GM12878 (cell line): ENCODE measurements at regions not wholly inside any gene's neighbourhood (a gene's known extent, or its start where the extent isn't known, plus 50 kb on each side); places are given as distances from the start of the nearest gene placed in this dataset.

Experiments
- ATAC-seq: fragments of 200-7000 bp; cut with Tn5 transposase; 3 replicates; pipeline ENCODE4 v1.9.1; 2020; ENCODE audit warnings: mild to moderate bottlenecking, moderate library complexity
- BruUV-seq: library from RNA; stranded (reverse); fragments of 400-500 nt; replicated peaks from 2 replicates; lab custom pipeline; 2021; lab: Mats Ljungman, UMichigan
- CTCF ChIA-PET: fragments of 300-600 bp; sonication (Branson Sonifier 250); formaldehyde crosslinking; extraction: SDS; loops from one replicate; lab custom pipeline; 2021; ENCODE audit warnings: inconsistent platforms; lab: Yijun Ruan, JAX
- POLR2A ChIA-PET: fragments of 350-600 bp; formaldehyde crosslinking; extraction: SDS; loops from one replicate; lab custom pipeline; 2021; ENCODE audit warnings: inconsistent platforms; lab: Charles Lee
- RAD21 ChIA-PET: fragments of 300-600 bp; sonication (Branson Sonifier 250); formaldehyde crosslinking; loops from one replicate; lab custom pipeline; 2023; ENCODE audit warnings: antibody characterized with exemption; ENCODE audit not compliant: unreplicated experiment; lab: Charles Lee
- SMC1A ChIA-PET: fragments of 300-600 bp; sonication (Branson Sonifier 250); formaldehyde crosslinking; loops from one replicate; lab custom pipeline; 2023; ENCODE audit not compliant: unreplicated experiment, uncharacterized antibody; lab: Charles Lee
- DNase-seq: peaks from one replicate; pipeline ENCODE4 v3.0.0-alpha.2; 2011; ENCODE audit warnings: low read depth, low spot score
- FAIRE-seq: peaks from 3 replicates; lab custom pipeline; 2011; peaks lifted over from hg19 to GRCh38; lab: Jason Lieb, UNC
- H2AFZ ChIP-seq: 2 replicates; pipeline ENCODE4 v1.6.0; 2011; ENCODE audit warnings: low read depth, low read length, control low read depth; ENCODE audit not compliant: control insufficient read depth
- H3K27ac ChIP-seq: 2 replicates; pipeline ENCODE4 v1.5.1; 2011; ENCODE audit warnings: control low read depth; ENCODE audit not compliant: control insufficient read depth, insufficient read depth
- H3K27me3 ChIP-seq, 2 experiments: replicated peaks in 1 of 2; 2 replicates each; pipeline versions ENCODE4 v1.6.0 to v1.6.1; 2011; ENCODE audit warnings: low read length in 1 of 2; ENCODE audit not compliant: control insufficient read depth in 2 of 2, insufficient read depth in 2 of 2
- H3K36me3 ChIP-seq, 2 experiments: 2 replicates each; pipeline ENCODE4 v1.5.1; 2011; ENCODE audit warnings: low read length in 1 of 2; ENCODE audit not compliant: control insufficient read depth in 2 of 2, insufficient read depth in 2 of 2
- H3K4me1 ChIP-seq: 2 replicates; pipeline ENCODE4 v1.6.1; 2011; ENCODE audit warnings: mild to moderate bottlenecking, low read length, moderate library complexity, mixed read lengths; ENCODE audit not compliant: control insufficient read depth, insufficient read depth
- H3K4me2 ChIP-seq: 2 replicates; pipeline ENCODE4 v1.6.0; 2011; ENCODE audit warnings: control low read depth; ENCODE audit not compliant: control insufficient read depth, insufficient read depth
- H3K4me3 ChIP-seq: fragments of 200-600 bp; sonication (generic); 2 replicates; pipeline ENCODE4 v1.5.1; 2016
- H3K79me2 ChIP-seq: 2 replicates; pipeline ENCODE4 v1.6.0; 2011; ENCODE audit warnings: low read length; ENCODE audit not compliant: control insufficient read depth, insufficient read depth
- H3K9ac ChIP-seq: 2 replicates; pipeline ENCODE4 v1.8.0; 2011; ENCODE audit warnings: low read length, control low read depth, mixed read lengths; ENCODE audit not compliant: control insufficient read depth, insufficient read depth
- H3K9me3 ChIP-seq: replicated peaks from 3 replicates; pipeline ENCODE4 v1.5.1; 2011; ENCODE audit warnings: mild to moderate bottlenecking, low read length; ENCODE audit not compliant: control insufficient read depth, insufficient read depth
- H4K20me1 ChIP-seq: 2 replicates; pipeline ENCODE4 v1.6.0; 2011; ENCODE audit not compliant: control insufficient read depth, insufficient read depth
- CREB1 ChIP-seq: IDR thresholded peaks from 2 replicates; pipeline ENCODE4 v1.6.1; 2012; ENCODE audit warnings: low read depth, mild to moderate bottlenecking, inconsistent platforms
- CREM ChIP-seq: IDR thresholded peaks from 2 replicates; pipeline ENCODE4 v1.6.1; 2014; ENCODE audit warnings: antibody characterized with exemption, low read depth
- DPF2 ChIP-seq: fragments of 450-650 bp; IDR thresholded peaks from 2 replicates; pipeline ENCODE4 v1.6.1; 2017; ENCODE audit warnings: mild to moderate bottlenecking
- EGR1 ChIP-seq, 2 experiments: IDR thresholded peaks; 1 replicate in 1 of 2; 2 replicates in 1 of 2; pipeline ENCODE4 v1.6.1; 2011 to 2012; ENCODE audit warnings: low read depth in 2 of 2, low read length in 2 of 2, borderline replicate concordance in 1 of 2, mild to moderate bottlenecking in 1 of 2, moderate library complexity in 1 of 2
- MEF2A ChIP-seq: IDR thresholded peaks from 2 replicates; pipeline ENCODE4 v1.6.1; 2011; ENCODE audit warnings: low read depth, mild to moderate bottlenecking, low read length, moderate library complexity; ENCODE audit not compliant: insufficient read depth
- NFIC ChIP-seq: IDR thresholded peaks from 2 replicates; pipeline ENCODE4 v1.6.1; 2012; ENCODE audit warnings: low read depth, mild to moderate bottlenecking, inconsistent platforms, low read length, moderate library complexity
- POLR2AphosphoS5 ChIP-seq: IDR thresholded peaks from 2 replicates; pipeline ENCODE4 v1.6.1; 2011; ENCODE audit warnings: mild to moderate bottlenecking, low read length, inconsistent platforms
- RAD21 ChIP-seq: IDR thresholded peaks from 2 replicates; pipeline ENCODE4 v1.6.1; 2011; ENCODE audit warnings: mild to moderate bottlenecking, low read depth, low read length, moderate library complexity; ENCODE audit not compliant: insufficient read depth
- RCOR1 ChIP-seq: conservative IDR thresholded peaks from 2 replicates; pipeline ENCODE4 v1.6.1; 2012; ENCODE audit warnings: low read depth, low read length, improper control_type of control experiment
- SIX5 ChIP-seq: IDR thresholded peaks from 2 replicates; pipeline ENCODE4 v1.6.1; 2011; ENCODE audit warnings: mild to moderate bottlenecking, low read depth, low read length, moderate library complexity; ENCODE audit not compliant: severe bottlenecking
- SMARCA5 ChIP-seq: fragments of 450-650 bp; IDR thresholded peaks from 2 replicates; pipeline ENCODE4 v1.6.1; 2017; ENCODE audit warnings: mild to moderate bottlenecking
- SUPT20H ChIP-seq: IDR thresholded peaks from 2 replicates; pipeline ENCODE4 v1.6.1; 2011; ENCODE audit warnings: low read depth, mild to moderate bottlenecking, low read length, moderate library complexity, borderline replicate concordance; ENCODE audit not compliant: control insufficient read depth
- SUZ12 ChIP-seq: fragments of 200-600 bp; sonication (generic); IDR thresholded peaks from one replicate; pipeline ENCODE4 v1.6.1; 2018; ENCODE audit warnings: antibody characterized with exemption, mild to moderate bottlenecking; ENCODE audit not compliant: unreplicated experiment
- WGBS: methylation state at CpG from one replicate; pipeline ENCODE4 v1.1.6; 2016; ENCODE audit warnings: low lambda C conversion rate; ENCODE audit not compliant: insufficient replicate concordance, insufficient coverage; ENCODE audit errors: missing lambda C conversion rate; 5-methylcytosine and 5-hydroxymethylcytosine counted together
- in situ Hi-C: fragments of 300-500 bp; cut with MboI; formaldehyde crosslinking; loops from 9 replicates; pipeline ENCODE4 v1.14.3; 2018; ENCODE audit warnings: mixed read lengths
- intact Hi-C: fragments of 100-400 bp; cut with micrococcal nuclease; formaldehyde crosslinking; loops from one replicate; pipeline ENCODE4 v1.14.2; 2022; ENCODE audit not compliant: unreplicated experiment
- TF ChIP-seq, protein P1 (sequence below): IDR thresholded peaks from 2 replicates; pipeline ENCODE4 v1.6.1; 2012; ENCODE audit warnings: improper control_type of control experiment, low read depth, low read length; ENCODE audit not compliant: insufficient replicate concordance

DNA sequence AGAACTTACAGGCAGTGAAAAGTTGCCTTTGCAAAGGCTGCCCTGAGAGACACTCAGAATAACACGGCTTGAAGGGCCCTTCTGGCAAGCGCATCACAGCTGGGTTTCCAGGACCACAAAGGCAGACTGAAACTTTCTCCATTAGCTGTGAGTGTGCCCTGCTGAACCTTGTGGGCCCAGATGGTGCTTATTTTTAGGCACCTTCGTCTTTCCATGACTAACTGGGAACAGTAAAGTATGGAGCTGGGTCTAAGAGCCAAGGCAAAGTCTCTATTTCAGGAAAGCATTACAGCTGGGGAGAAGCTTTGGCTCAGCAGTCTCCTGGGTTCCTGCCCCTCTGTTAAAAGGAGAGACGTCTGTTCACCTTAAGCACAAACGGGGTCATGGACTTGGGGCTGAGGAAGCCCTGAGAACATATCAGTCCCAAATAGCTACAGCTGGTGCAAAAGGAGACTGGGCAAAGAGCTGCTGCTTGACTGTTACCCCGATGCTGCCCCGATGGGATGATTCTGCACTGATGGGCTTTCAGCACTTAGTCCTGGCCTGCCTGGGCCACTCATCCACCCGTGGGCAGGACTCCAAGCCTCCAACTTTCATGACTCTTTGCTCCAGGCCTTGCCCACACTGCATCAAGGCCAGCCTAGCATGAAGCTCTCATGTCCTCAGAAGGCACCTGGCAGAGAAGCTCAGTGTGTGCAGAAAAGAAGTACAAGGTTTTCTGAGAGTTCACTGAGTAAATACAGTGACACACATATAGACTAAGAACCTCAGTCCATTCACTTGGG, 248.3 kb downstream of the PHLDA1 start:
- Histone ChIP-seq H3K4me3 (no peak overlapping the region), H3K79me2 (no peaks in the 10 kb centered on the region), H3K27me3 (no peaks in the 10 kb centered on the region), H3K9ac (no peak overlapping the region), H4K20me1 (no peaks in the 10 kb centered on the region), H3K4me1 (no peaks in the 10 kb centered on the region), H3K36me3 (no peaks in the 10 kb centered on the region), H3K9me3 (no peaks in the 10 kb centered on the region), H2AFZ (no peak overlapping the region), H3K27ac (no peak overlapping the region)
- BruUV-seq = no TSS peak
- ChIA-PET POLR2A (no interaction called here), SMC1A (interaction anchor here (0.9 to 1.9 kb wide), 3 partner anchors 9 to 250 kb away, joined by 4 to 6 read pairs (median 4); no protein-coding TSS in a partner anchor), CTCF (interaction anchor here (0.6 to 1.6 kb wide), 2 partner anchors 9 to 1443 kb away, joined by 3 to 6 read pairs; no protein-coding TSS in a partner anchor)
- FAIRE-seq (no peak), ATAC-seq (no peak), DNase-seq (no peak)
- in situ Hi-C loops = no loop called here
- TF ChIP-seq, protein P1, sequence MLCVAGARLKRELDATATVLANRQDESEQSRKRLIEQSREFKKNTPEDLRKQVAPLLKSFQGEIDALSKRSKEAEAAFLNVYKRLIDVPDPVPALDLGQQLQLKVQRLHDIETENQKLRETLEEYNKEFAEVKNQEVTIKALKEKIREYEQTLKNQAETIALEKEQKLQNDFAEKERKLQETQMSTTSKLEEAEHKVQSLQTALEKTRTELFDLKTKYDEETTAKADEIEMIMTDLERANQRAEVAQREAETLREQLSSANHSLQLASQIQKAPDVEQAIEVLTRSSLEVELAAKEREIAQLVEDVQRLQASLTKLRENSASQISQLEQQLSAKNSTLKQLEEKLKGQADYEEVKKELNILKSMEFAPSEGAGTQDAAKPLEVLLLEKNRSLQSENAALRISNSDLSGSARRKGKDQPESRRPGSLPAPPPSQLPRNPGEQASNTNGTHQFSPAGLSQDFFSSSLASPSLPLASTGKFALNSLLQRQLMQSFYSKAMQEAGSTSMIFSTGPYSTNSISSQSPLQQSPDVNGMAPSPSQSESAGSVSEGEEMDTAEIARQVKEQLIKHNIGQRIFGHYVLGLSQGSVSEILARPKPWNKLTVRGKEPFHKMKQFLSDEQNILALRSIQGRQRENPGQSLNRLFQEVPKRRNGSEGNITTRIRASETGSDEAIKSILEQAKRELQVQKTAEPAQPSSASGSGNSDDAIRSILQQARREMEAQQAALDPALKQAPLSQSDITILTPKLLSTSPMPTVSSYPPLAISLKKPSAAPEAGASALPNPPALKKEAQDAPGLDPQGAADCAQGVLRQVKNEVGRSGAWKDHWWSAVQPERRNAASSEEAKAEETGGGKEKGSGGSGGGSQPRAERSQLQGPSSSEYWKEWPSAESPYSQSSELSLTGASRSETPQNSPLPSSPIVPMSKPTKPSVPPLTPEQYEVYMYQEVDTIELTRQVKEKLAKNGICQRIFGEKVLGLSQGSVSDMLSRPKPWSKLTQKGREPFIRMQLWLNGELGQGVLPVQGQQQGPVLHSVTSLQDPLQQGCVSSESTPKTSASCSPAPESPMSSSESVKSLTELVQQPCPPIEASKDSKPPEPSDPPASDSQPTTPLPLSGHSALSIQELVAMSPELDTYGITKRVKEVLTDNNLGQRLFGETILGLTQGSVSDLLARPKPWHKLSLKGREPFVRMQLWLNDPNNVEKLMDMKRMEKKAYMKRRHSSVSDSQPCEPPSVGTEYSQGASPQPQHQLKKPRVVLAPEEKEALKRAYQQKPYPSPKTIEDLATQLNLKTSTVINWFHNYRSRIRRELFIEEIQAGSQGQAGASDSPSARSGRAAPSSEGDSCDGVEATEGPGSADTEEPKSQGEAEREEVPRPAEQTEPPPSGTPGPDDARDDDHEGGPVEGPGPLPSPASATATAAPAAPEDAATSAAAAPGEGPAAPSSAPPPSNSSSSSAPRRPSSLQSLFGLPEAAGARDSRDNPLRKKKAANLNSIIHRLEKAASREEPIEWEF = no peak
- no peak for TF ChIP-seq CREB1
- TF ChIP-seq MEF2A = no peak
- TF ChIP-seq RCOR1 = no peak
- no peak for TF ChIP-seq POLR2AphosphoS5
- no peak for TF ChIP-seq DPF2
- TF ChIP-seq SIX5 = no peak
- TF ChIP-seq SMARCA5 = no peak
- no peak for TF ChIP-seq RAD21
- TF ChIP-seq SUZ12 = no peak
- no peak for TF ChIP-seq CREM
- no peak for TF ChIP-seq EGR1 (IDR thresholded peaks at IDR 0.05; ENCODE audit: borderline replicate concordance in 1 of 2, low read depth in 2 of 2, low read length in 2 of 2)
- TF ChIP-seq NFIC = no peak
- TF ChIP-seq SUPT20H = no peak
- TF ChIP-seq, all 136 proteins: peak for 0
- RAD21 ChIA-PET = interaction anchor here (0.5 to 1.4 kb wide), 3 partner anchors 9 to 398 kb away, joined by 3 to 5 read pairs (median 3); no protein-coding TSS in a partner anchor
- no peak overlapping the region for H3K4me2 ChIP-seq
- 37% methylated on average over 8 of the region's 8 CpGs for WGBS
- intact Hi-C loops = no loop called here
